Superior temporal gyrus (tissue), 1 donor: ENCODE measurements at regions not wholly inside any gene's neighbourhood (a gene's known extent, or its start where the extent isn't known, plus 50 kb on each side); places are given as distances from the start of the nearest gene placed in this dataset.
"Not testable (repeated sequence)": the region's sequence is repeated elsewhere in the genome, so short reads cannot be mapped to it uniquely, and the experiment has no call there.

Experiments
- DNase-seq: peaks from one replicate; pipeline ENCODE4 v3.0.0-alpha.2; 2016; ENCODE audit errors: extremely low spot score

DNA sequence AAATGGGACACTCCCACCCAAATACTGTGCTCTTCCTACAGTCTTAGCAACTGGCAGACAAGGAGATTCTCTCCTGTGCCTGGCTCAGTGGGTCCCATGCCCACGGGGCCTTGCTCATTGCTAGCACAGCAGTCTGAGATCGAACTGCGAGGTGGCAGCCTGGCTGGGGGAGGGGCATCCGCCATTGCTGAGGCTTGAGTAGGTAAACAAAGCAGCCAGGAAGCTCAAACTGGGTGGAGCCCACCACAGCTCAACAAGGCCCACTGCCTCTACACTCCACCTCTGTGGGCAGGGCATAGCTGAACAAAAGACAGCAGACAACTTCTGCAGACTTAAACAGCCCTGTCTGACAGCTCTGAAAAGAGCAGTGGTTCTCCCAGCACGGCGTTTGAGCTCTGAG is 174.8 kb downstream of the COL12A1 start:
- DNase-seq, result not testable (repeated sequence)

DNA sequence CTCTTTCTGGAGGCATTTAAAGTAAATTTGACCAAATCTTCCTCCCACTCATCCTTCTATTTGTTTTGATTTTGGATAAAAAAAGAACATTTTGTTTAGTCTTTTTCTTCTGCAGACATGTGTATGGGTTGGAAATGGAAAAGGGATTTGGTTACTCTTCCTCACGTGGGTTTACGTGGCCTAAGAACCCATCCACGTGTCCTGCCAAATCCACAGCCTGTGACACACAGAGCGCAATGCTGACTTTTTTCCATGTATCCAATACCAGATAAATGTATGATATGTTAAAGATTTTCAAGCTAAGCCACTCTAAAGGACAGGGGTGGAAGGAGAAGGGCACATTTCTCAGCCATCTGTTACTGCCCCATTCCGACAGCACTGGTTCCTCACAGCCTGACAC is 176.5 kb downstream of the COL12A1 start:
- no peak for DNase-seq

DNA sequence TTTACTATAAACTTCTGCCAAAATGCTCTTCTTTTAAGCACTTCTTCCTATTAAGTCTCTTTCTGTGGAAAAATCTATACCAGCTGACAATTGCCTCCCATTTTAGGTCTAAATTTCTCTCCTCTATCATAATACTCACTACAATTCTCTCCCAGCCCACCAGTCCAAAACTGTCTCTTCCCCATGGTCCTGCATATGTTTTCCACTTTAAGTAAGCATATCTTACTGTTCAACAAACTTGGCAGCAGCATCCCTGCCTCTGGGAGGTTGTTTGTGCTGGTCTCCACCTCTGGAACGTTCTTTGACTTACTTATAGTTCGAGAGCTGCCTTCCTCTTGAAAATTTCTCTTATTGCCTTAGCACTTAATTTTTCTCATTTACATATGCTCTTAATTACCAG is 180.5 kb downstream of the COL12A1 start:
- DNase-seq, result no peak

DNA sequence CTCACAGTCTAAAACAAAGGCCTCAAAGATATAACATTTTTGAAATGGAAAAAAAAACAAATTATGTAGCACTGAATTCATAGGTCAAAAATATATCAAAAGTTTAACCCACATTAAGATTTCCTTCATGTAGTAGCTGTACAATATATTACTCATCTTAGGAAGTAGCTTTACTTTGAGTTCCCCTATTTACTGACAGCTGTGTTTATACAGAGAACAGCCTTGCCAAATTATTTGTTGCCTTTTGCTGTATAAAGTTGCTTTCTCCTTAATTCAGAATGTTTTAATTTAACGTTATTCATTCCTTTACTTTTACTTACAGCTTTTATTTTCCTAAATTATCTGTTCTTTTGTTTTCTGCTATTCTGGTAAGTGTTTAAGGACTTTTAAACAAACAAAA is 181.0 kb downstream of the COL12A1 start:
- no peak for DNase-seq

DNA sequence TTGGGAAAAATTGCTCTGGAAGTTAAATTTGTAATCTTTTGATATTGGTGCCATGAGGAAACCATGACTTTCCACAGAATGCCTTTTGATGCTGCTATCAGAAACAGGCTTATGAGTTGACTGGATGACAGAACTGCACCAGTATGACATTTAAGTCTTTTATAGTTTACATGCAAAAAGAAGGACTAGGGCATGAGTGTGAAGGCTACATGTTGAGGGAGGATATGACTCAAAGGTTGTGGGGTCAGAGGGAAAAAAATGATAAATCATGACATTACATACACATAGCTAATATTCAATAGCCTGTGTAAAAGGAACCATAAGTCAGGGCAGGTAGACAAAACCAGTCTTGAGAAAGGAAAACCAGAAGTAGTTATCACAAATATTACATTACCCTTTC is 182.2 kb downstream of the COL12A1 start:
- no peak for DNase-seq

DNA sequence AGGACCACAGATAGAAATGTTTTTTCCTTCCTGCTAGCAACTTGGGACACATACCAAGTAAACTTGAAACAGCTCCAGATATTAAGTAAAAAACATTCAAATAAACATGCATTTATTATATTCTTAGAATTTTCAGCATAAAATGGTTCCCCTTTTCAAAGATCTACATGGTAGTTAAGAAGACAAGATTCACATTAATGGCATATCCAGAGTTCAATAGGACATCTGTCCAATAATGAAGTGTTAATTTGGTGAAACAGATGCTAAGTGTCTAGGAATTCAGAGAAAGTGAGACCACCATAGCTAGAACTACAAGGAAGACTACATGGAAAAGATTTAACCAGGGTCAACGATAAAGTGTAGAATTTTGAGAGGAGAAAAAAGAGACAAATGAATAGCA is 184.9 kb downstream of the COL12A1 start:
- DNase-seq, result peak; percentile 5

DNA sequence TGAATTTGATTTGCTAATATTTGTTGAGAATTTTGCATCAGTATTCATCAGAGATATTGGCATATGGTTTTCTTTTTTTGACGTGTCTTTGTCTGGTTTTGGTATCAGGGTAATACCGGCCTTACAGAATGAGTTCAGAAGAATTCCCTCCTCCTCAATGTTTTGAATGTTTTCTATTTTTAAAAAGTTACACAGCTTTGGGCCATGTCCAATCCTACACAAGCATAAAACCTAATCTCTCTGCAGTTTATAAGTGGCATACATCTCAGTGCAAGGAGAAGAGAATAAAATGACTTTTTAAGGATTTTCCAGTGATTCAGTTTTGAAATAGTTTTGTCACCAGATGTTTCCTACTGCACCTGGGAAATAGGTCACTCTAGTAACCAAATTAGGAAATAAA is 185.5 kb downstream of the COL12A1 start:
- no peak for DNase-seq

DNA sequence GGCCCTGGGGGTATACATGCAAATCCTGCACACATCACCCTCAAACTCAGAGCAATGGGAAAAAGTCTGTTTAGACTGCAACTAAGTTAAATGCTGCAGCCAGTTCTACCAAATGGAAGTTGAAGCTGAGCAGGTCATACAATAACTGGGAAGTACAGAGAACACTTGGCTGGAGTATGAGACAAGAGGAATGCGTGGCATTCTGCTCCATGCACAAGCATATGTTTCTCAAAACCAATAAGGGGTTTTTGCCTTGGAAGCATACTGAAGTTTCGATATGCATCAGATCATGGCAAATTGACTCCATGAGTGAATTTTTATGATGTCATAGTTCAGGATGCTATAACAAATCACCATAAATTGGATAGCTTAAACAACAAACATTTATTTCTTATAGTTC is 193.8 kb downstream of the COL12A1 start:
- DNase-seq, result no peak

DNA sequence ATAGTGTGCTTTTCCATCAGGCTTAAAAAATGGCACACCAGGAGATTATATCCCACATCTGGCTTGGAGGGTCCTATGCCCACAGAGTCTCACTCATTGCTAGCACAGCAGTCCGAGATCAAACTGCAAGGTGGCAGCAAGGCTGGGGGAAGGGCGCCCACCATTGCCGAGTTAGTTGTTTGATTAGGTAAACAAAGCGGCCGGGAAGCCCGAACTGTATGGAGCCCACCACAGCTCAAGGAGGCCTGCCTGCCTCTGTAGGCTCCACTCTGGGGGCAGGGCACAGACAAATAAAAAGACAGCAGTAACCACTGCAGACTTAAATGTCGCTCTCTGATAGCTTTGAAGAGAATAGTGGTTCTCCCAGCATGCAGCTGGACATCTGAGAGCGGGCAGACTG is 201.9 kb downstream of the COL12A1 start:
- not testable (repeated sequence) for DNase-seq

DNA sequence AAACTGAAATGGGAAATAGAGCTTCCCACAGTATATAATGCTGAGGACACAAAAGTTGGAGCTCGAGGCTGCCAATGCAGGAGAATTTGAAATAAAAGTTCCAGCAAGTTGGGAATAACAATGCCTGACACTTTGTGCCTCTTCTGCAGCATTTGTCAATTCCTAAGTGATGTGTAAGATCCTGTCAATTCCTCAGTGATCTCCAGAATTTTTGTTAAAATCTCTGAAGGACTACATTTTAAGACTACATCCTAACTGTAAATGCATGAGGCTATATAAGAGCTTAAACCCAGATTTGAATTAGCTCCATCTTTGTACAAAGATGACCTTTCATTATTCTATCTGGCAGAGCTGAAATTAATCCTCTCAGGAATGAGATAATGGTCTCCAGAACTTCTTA is 208.2 kb downstream of the COL12A1 start:
- DNase-seq, result no peak

DNA sequence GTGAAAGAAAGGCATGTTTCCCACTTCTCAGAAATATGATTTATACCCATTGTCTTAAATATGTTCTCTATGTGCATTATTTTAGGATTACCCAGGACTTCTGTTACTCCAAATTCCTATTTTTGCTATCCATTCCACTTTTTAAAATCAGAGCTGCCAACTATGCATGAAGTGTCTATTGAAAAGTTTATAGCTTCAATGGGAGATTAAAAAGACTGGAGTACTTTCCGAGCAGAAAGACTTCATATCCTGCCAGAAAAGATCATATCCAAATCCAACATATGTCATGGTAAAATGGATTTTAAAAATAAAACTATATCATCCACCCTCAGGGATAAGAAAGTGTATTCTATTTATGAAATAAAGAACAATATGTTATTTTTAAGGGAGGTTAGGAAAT is 212.7 kb downstream of the COL12A1 start:
- DNase-seq, result no peak

DNA sequence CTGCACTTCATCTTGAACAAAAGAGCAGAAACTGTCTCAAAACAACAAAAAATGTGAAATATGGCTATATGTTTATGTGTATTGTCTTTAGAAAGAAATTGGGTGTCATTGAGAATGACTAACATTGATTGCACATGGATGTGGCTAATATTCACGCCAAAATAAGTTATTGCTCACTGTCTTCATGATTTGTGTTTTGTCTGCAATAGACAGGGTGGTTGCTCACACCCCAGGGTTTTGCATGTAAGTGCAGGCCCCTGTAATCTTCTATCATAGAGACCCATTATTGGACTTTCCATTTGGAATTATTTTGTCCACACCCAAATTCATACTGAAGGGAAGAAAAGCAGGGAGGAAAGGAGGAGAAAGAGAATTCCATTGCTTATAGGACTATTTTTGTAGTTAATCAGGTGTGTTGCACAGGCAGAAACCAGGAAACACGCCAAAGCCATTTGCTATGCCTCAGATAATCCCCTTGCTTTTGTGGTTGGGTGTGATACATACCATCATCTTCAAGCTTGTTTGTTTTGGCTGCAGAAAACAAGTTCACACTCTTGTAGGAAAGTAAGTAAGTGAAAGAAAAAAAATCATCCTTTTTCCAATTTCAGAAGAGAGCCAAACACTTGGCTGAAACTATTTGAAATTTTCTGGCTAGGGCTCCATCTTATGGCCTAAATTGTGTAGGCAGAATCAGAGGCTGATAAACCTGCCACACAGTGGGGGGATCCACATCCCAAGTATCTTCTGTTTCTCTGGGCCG is 214.1 kb downstream of the COL12A1 start:
- no peak for DNase-seq

DNA sequence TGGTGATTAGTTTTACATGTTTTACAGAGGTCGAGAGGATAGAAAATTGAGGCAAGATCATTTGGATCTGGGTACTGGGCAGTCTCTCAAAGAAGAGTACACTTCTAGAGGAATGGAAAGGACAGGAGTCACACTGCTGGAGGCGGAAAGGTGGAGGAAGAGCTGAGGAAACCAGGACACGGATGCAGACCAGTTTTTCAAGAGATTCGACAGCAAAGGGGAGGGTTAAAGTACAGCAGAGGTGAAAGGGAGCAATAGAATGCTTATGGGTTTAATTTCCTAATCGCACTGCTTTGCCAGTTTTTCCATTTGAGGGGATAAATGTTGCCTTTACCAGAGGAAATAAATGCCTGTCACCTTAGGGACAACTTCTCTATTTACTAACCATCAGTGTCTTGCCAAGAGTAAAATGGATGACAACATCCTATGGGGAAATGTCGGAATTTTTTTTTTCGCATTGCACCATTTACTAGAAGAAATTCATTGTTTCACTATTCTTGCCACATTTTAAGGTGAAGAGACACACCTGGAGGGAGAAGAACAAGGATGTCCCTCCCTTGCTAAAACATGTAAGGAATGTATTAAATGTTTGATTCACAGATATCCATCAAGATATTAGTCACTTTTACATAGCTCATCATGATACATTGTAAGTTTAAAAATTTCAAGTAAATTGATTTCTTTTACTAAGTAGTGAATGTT is 226.6 kb downstream of the COL12A1 start:
- DNase-seq, result no peak

DNA sequence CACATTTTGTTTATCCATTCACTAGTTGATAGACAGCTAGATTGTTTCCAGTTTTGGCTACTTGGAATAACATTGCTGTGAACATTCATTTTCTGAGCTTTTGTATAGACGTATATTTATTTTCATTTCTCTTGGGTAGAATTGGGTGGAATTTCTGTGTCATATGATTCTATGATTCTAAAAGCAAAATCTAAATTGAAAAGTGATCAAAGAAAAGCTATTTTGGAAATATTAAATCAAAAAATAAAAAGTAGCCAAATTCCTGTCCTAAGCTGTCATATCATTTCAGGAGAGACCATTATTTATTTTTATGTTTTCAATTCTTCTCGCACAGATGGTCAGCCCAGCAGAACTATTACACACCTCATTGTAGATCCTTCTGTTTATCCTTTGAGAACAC is 229.2 kb downstream of the COL12A1 start:
- no peak for DNase-seq

DNA sequence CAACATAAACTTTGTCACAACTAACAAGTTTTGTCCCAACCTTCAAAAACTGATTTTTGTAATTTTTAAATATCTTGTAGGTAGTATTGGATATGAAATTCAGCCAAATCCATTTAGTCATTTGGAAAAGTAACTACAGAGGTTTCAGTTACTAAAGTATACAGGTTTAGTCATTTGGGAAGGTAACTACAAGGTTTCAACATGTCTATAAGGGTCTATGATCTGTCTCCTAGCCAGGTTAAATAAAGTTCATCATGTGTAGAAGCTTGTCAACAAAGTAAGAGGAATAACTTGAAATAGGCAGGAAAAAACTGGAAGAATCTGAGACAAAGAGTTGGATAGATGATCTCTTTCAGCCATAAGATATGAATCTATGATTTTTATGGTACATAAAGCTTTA is 229.8 kb downstream of the COL12A1 start:
- DNase-seq, result no peak

DNA sequence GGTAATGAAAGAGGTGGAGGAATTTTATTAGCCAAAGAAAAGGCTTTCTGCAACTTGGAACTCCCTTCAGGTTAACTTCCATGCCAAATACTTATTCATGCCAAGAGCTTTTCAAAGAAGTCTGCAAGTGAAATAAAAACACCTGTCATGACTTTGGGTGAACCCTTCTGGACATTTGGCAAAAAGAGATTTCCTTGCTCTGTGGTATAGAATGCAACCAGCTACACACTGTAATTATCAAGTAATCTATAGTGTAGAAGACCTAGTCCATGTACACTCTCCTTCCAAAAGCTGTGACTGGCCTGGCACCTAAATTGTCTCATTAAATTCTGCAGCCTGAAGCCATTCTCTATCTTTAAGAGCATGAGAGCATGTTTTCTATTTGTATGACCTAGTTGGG is 232.3 kb downstream of the COL12A1 start:
- DNase-seq, result no peak

DNA sequence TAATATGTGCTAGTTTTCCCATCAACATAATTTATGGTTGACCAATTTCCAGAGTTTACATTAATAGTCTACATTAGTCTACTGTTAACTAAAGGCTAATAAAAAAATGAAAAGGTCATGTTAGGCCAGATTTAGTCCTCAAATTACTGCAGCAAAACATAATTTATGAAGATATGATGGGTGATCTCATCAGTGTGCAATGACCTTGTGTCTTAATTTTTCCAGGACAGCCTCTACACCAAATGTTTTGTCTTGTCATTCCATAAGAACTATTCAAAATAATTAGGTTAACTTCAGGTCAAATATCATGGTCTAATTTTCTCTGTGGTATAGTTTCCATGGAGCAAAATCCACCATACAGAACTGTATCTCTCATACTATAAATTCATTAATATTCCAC is 234.2 kb downstream of the COL12A1 start:
- no peak for DNase-seq

DNA sequence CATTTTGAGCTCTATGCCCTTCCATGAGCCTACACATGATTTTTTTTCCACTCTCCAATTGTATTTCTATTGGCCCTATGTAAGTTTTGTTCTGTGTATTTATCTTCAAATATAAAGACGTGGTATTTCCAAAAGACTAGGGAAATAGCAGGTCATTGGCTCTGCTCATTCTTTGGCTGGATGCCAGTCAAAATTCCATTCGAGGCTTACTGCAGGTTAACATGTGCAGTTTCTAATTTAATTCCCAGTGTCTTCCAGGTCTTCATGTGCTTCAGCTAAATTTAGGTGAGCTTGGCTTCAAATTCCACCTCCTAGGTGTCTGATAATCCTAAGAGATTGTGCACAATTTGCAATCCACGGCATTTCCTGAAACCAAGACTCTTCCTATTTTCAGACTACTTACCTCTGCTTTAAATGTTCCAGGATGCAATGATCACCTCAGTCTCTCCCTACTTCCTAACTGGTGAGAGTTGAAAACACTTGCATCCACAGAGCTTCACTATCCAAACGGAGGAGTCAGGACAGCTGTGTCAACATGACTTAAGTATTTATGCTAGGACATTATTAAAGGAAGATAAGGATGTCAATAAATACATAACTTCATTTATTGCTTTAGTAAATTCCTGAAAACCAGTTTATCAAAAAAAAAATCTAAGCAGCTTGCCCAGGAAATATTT is 236.1 kb downstream of the COL12A1 start:
- DNase-seq, result no peak

DNA sequence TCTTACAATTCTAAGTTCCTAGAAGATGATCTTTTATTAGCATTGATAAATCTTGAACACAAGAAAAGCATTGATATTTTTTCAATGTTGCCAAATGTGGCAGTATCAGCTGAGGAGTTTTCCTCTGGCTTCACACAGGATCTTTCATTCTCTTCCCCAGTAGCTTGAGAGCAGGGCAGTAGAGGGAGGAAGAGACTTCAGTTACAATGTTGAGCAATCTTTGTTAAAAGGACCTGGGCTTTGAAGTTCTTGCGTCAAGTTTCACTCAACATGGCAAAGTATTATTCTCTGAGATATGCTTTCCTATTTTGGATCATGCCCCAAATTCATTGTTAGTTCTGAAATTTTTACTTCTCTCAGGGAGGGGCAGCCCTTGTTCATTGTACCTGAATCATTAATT is 238.0 kb downstream of the COL12A1 start:
- no peak for DNase-seq

DNA sequence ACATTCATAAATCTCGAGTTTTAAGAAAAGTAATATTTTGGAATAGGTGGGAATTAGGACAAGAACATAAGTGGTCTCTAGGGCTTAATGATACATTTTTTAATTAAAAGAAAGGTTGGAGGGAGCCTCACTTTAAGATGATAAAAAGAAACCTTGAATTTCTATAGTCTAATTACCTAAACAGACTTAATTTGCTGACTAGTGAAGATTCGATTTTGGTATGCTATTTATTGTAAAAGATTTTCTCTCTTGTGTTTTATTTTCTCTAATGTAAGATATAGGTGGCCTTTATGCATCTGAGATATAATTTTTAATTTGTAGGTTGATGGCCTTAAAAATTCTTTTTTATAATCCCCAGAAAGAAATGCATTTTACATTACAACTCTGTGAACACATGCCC is 239.1 kb downstream of the COL12A1 start:
- DNase-seq, result no peak

DNA sequence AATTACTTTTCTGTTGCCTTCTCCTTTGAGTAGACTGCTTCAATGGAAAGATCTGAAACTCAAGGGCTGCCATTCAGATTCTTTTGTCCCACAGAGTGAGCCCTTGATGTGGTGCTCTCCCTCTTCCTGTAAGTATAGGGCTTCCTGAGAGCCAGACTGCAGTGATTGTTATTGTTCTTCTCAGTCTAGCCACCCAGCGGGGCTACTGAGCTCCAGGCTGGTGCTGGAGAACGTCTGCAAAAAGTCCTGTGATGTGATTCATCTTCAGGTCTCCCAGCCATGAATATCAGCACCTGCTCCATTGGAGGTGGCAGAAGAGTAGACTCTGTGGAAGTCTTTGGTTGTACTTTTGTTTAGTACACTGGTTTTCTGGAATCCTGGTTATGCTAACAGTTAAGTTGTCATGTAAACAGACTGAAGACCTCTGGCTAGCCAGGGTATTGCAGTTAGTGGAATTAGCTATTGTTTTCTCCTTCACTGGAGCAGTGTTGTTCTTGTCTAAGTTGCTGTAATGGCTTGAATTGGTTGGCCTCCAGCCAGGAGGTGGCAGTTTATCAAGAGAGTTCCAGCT is 240.9 kb downstream of the COL12A1 start:
- DNase-seq, result no peak

DNA sequence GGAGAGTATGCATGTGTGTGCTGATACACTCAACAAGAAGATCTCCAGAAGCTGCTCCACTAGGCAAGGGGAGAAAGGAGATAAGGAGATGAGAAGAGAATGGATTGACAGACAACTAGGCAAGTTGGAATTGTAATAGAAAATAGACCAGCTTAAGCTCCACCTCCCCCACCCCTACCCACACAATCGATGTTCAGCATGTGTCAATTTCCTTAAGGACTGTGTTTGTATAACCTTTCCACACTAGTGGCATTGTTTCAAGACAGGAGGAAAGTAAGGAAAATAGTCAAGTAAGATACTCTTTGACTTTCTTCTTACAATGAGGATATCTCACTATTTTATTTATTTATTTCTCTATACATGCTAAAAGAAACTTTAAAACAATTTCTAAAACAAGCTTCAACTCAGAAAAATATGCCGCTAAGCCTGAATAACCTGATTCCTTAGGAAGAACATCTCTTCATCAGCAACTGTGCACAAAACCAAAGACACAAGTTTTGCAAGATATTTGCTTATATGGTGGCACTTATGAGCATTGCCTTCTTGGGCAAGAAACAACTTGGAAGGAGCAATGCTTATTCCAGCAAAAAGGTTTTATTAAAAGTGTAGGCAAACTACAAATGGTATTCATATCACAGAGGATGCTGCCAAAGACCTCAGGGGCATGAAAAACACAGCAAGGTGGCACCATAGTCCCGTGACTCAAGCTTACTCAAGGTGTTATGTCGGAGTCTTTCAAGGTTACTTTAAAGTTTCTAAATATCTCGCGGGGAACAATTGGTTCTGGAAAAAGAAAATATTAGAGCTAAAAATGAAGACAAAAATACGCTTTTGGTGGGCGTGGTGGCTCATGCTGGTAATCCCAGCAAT is 249.1 kb downstream of the COL12A1 start:
- DNase-seq, result no peak
